GM23338 (cell line): ENCODE measurements at regions not wholly inside any gene's neighbourhood (a gene's known extent, or its start where the extent isn't known, plus 50 kb on each side); places are given as distances from the start of the nearest gene placed in this dataset.

Experiments used
- CREB1 ChIP-seq: fragments of 250-450 bp; sonication (Bioruptor Pico); IDR thresholded peaks from 2 replicates; pipeline ENCODE4 v1.5.0; 2020; ENCODE audit warnings: low read depth, mild to moderate bottlenecking, moderate library complexity
- CTCF ChIP-seq, 2 experiments: fragments of 200-600 bp in 1 of 2; sonication (generic) in 1 of 2; conservative IDR thresholded peaks; 2 replicates each; pipeline versions ENCODE4 v1.5.1 to v1.6.1; 2016 to 2017; ENCODE audit warnings: antibody characterized with exemption in 2 of 2, low read depth in 2 of 2, mild to moderate bottlenecking in 2 of 2, moderate library complexity in 1 of 2
- EZH2 ChIP-seq: fragments of 200-600 bp; sonication (generic); IDR thresholded peaks from one replicate; pipeline ENCODE4 v1.8.0; 2017; ENCODE audit warnings: antibody characterized with exemption, mild to moderate bottlenecking, low read depth; ENCODE audit not compliant: unreplicated experiment
- EZH2phosphoT487 ChIP-seq: fragments of 200-600 bp; sonication (generic); IDR thresholded peaks from one replicate; pipeline ENCODE4 v1.8.1; 2018; ENCODE audit warnings: antibody characterized with exemption; ENCODE audit not compliant: unreplicated experiment
- JUNB ChIP-seq: IDR thresholded peaks from one replicate; pipeline ENCODE4 v1.6.1; 2016; ENCODE audit warnings: antibody characterized with exemption; ENCODE audit not compliant: unreplicated experiment
- NANOG ChIP-seq: IDR thresholded peaks from 2 replicates; pipeline ENCODE4 v1.6.1; 2016; ENCODE audit warnings: antibody characterized with exemption, borderline replicate concordance
- POLR2AphosphoS5 ChIP-seq: IDR thresholded peaks from 2 replicates; pipeline ENCODE4 v1.6.1; 2016; ENCODE audit warnings: antibody characterized with exemption, low read depth
- ZNF331 ChIP-seq: fragments of 250-450 bp; sonication (Bioruptor Pico); IDR thresholded peaks from 2 replicates; pipeline ENCODE4 v1.5.0; 2020; ENCODE audit warnings: low read depth, mild to moderate bottlenecking, moderate library complexity
- TF ChIP-seq, protein P1 (sequence below): IDR thresholded peaks from one replicate; pipeline ENCODE4 v1.6.1; 2018; ENCODE audit warnings: antibody characterized with exemption; ENCODE audit not compliant: unreplicated experiment
- TF ChIP-seq, protein P2 (sequence below): IDR thresholded peaks from 2 replicates; pipeline ENCODE4 v1.6.1; 2016; ENCODE audit warnings: antibody characterized with exemption

DNA sequence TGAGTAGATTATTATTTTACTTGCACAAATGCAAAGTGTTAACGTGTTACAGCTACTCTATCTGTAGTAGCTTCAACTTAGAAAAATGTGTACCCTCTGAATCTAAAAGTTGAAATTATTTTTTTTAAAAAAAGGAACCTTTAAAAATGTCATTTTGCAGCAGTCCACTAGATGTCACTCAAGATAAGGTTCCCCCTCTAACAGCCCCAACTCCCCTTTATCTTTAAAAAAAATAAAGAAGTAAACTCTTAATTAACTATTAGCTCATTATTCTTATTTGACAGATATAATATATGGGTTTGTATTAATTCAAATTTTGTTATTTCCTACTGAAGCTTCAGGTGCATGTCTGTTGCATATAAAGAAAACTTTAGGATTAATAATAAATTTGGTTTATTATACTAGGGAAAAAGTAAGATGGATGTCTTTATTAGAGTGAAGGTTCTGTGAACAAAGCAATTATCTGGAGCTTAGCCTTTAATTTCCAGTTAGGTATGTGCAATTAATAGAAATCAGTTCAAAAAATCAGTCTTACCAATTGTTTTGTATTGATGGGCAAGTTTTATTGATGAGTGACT, 288.5 kb downstream of the VGLL3 start:
- TF ChIP-seq EZH2 = no peak
- peak; percentile 49 to 71 for TF ChIP-seq CTCF (conservative IDR thresholded peaks at IDR 0.05; ENCODE audit: low read depth in 2 of 2)
- TF ChIP-seq, protein P1, sequence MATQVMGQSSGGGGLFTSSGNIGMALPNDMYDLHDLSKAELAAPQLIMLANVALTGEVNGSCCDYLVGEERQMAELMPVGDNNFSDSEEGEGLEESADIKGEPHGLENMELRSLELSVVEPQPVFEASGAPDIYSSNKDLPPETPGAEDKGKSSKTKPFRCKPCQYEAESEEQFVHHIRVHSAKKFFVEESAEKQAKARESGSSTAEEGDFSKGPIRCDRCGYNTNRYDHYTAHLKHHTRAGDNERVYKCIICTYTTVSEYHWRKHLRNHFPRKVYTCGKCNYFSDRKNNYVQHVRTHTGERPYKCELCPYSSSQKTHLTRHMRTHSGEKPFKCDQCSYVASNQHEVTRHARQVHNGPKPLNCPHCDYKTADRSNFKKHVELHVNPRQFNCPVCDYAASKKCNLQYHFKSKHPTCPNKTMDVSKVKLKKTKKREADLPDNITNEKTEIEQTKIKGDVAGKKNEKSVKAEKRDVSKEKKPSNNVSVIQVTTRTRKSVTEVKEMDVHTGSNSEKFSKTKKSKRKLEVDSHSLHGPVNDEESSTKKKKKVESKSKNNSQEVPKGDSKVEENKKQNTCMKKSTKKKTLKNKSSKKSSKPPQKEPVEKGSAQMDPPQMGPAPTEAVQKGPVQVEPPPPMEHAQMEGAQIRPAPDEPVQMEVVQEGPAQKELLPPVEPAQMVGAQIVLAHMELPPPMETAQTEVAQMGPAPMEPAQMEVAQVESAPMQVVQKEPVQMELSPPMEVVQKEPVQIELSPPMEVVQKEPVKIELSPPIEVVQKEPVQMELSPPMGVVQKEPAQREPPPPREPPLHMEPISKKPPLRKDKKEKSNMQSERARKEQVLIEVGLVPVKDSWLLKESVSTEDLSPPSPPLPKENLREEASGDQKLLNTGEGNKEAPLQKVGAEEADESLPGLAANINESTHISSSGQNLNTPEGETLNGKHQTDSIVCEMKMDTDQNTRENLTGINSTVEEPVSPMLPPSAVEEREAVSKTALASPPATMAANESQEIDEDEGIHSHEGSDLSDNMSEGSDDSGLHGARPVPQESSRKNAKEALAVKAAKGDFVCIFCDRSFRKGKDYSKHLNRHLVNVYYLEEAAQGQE = no peak
- no peak for TF ChIP-seq JUNB
- no peak for TF ChIP-seq POLR2AphosphoS5
- TF ChIP-seq NANOG = no peak
- TF ChIP-seq CREB1 (CRISPR knock-in tag) = no peak
- TF ChIP-seq, protein P2, sequence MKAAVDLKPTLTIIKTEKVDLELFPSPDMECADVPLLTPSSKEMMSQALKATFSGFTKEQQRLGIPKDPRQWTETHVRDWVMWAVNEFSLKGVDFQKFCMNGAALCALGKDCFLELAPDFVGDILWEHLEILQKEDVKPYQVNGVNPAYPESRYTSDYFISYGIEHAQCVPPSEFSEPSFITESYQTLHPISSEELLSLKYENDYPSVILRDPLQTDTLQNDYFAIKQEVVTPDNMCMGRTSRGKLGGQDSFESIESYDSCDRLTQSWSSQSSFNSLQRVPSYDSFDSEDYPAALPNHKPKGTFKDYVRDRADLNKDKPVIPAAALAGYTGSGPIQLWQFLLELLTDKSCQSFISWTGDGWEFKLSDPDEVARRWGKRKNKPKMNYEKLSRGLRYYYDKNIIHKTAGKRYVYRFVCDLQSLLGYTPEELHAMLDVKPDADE = no peak
- no peak for TF ChIP-seq EZH2phosphoT487
- no peak for TF ChIP-seq ZNF331
